PFSK-1 (cell line): ENCODE measurements at regions not wholly inside any gene's neighbourhood (a gene's known extent, or its start where the extent isn't known, plus 50 kb on each side); places are given as distances from the start of the nearest gene placed in this dataset.

Experiments used
- FOXP2 ChIP-seq: optimal IDR thresholded peaks from 2 replicates; pipeline ENCODE3; 2011; ENCODE audit warnings: borderline replicate concordance, control low read depth, inconsistent platforms; ENCODE audit not compliant: insufficient read depth; ENCODE audit errors: extremely low read length, extremely low read depth
- POLR2AphosphoS5 ChIP-seq: IDR thresholded peaks from 2 replicates; pipeline ENCODE4 v1.6.1; 2012; ENCODE audit warnings: low read depth, mild to moderate bottlenecking, control low read depth, low read length, moderate library complexity
- REST ChIP-seq, 2 experiments: IDR thresholded peaks; 2 replicates each; pipeline versions ENCODE4 v1.6.1 to v1.8.0; 2011 to 2012; ENCODE audit warnings: low read depth in 2 of 2, low read length in 2 of 2, control low read depth in 1 of 2, inconsistent platforms in 1 of 2, mild to moderate bottlenecking in 1 of 2, moderate library complexity in 1 of 2; ENCODE audit not compliant: insufficient read depth in 1 of 2
- SIN3A ChIP-seq: IDR thresholded peaks from 2 replicates; pipeline ENCODE4 v1.6.1; 2012; ENCODE audit warnings: mild to moderate bottlenecking, low read length, moderate library complexity, borderline replicate concordance; ENCODE audit not compliant: insufficient read depth
- TAF1 ChIP-seq: IDR thresholded peaks from 2 replicates; pipeline ENCODE4 v1.6.1; 2012; ENCODE audit warnings: low read length, control low read depth, borderline replicate concordance; ENCODE audit not compliant: insufficient read depth

GRCh38 chr4:14371131-14371530, 631.1 kb upstream of the CPEB2 start:
- TF ChIP-seq SIN3A: no peak

GRCh38 chr4:14375816-14376215, 626.5 kb upstream of the CPEB2 start:
- TF ChIP-seq SIN3A: no peak
- TF ChIP-seq TAF1: no peak
- TF ChIP-seq REST (IDR thresholded peaks at IDR 0.05; ENCODE audit: insufficient read depth in 1 of 2, low read depth in 2 of 2, low read length in 2 of 2): no peak
- TF ChIP-seq FOXP2: no peak
- no peak for TF ChIP-seq POLR2AphosphoS5

GRCh38 chr4:14379183-14379582, 623.1 kb upstream of the CPEB2 start:
- TF ChIP-seq TAF1: no peak
- TF ChIP-seq SIN3A: no peak
- TF ChIP-seq POLR2AphosphoS5: no peak

- TF ChIP-seq SIN3A: no peak
- no peak for TF ChIP-seq REST (IDR thresholded peaks at IDR 0.05; ENCODE audit: insufficient read depth in 1 of 2, low read depth in 2 of 2, low read length in 2 of 2)
- no peak for TF ChIP-seq TAF1
- no peak for TF ChIP-seq FOXP2
- TF ChIP-seq POLR2AphosphoS5: no peak
Observed at GRCh38 chr4:14383652-14384051, 618.6 kb upstream of the CPEB2 start.

GRCh38 chr4:14384824-14385223, 617.5 kb upstream of the CPEB2 start:
- no peak for TF ChIP-seq REST (IDR thresholded peaks at IDR 0.05; ENCODE audit: insufficient read depth in 1 of 2, low read depth in 2 of 2, low read length in 2 of 2)
- TF ChIP-seq FOXP2: no peak
- no peak for TF ChIP-seq POLR2AphosphoS5
- no peak for TF ChIP-seq TAF1
- TF ChIP-seq SIN3A: no peak

GRCh38 chr4:14386196-14386595, 616.1 kb upstream of the CPEB2 start:
- TF ChIP-seq FOXP2 (no peak), SIN3A (no peak), POLR2AphosphoS5 (no peak), REST (IDR thresholded peaks at IDR 0.05; ENCODE audit: insufficient read depth in 1 of 2, low read depth in 2 of 2, low read length in 2 of 2) (no peak), TAF1 (no peak)
